IMR-90 (cell line): ENCODE measurements at regions not wholly inside any gene's neighbourhood (a gene's known extent, or its start where the extent isn't known, plus 50 kb on each side); places are given as distances from the start of the nearest gene placed in this dataset.

ENCODE experiments used
- ATAC-seq: fragments of 200-7000 bp; cut with Tn5 transposase; 2 replicates; pipeline ENCODE4 v1.9.1; 2020; ENCODE audit warnings: low read depth, mild to moderate bottlenecking, moderate library complexity
- BruUV-seq: library from RNA; stranded (reverse); fragments of 400-500 nt; replicated peaks from 2 replicates; lab custom pipeline; 2021; lab: Mats Ljungman, UMichigan
- CTCF ChIA-PET: fragments of 300-600 bp; formaldehyde crosslinking; extraction: SDS; loops from one replicate; lab custom pipeline; 2021; ENCODE audit warnings: antibody characterized with exemption; lab: Yijun Ruan, JAX
- POLR2A ChIA-PET: fragments of 300-600 bp; sonication (Branson Sonifier 250); formaldehyde crosslinking; loops from one replicate; lab custom pipeline; 2022; ENCODE audit warnings: antibody characterized with exemption; ENCODE audit not compliant: unreplicated experiment; lab: Charles Lee
- DNase-seq: peaks from one replicate; pipeline ENCODE4 v3.0.0; 2013
- H2AFZ ChIP-seq: replicated peaks from 2 replicates; pipeline ENCODE3; 2013; ENCODE audit warnings: low read length, mild to moderate bottlenecking; ENCODE audit not compliant: poor library complexity
- H2AK5ac ChIP-seq: 2 replicates; pipeline ENCODE4 v1.6.1; 2013; ENCODE audit warnings: low read depth, low read length, inconsistent platforms
- H2AK9ac ChIP-seq: replicated peaks from 2 replicates; pipeline ENCODE3; 2013; ENCODE audit warnings: mild to moderate bottlenecking, low read depth, low read length, moderate library complexity; ENCODE audit not compliant: poor library complexity
- H2BK120ac ChIP-seq: 2 replicates; pipeline ENCODE4 v1.6.1; 2013; ENCODE audit warnings: low read depth, low read length, inconsistent platforms
- H2BK15ac ChIP-seq: 3 replicates; pipeline ENCODE4 v1.6.1; 2013; ENCODE audit warnings: low read depth, low read length, inconsistent platforms
- H2BK20ac ChIP-seq: 2 replicates; pipeline ENCODE4 v1.6.1; 2013; ENCODE audit warnings: low read depth, mild to moderate bottlenecking, inconsistent platforms, low read length, moderate library complexity
- H2BK5ac ChIP-seq: 2 replicates; pipeline ENCODE4 v1.6.1; 2013; ENCODE audit warnings: mild to moderate bottlenecking, low read depth, low read length, inconsistent platforms; ENCODE audit not compliant: poor library complexity, severe bottlenecking
- H3K14ac ChIP-seq: replicated peaks from 2 replicates; pipeline ENCODE4 v1.6.1; 2013; ENCODE audit warnings: low read depth, low read length, inconsistent platforms
- H3K18ac ChIP-seq: 2 replicates; pipeline ENCODE4 v1.6.1; 2013; ENCODE audit warnings: low read depth, low read length, control low read depth
- H3K23ac ChIP-seq: 2 replicates; pipeline ENCODE4 v1.6.1; 2013; ENCODE audit warnings: low read depth, low read length, inconsistent platforms
- H3K27ac ChIP-seq: 2 replicates; pipeline ENCODE4 v1.5.1; 2013; ENCODE audit warnings: mild to moderate bottlenecking, control low read depth, low read length; ENCODE audit not compliant: insufficient read depth
- H3K27me3 ChIP-seq: 2 replicates; pipeline ENCODE4 v1.6.1; 2013; ENCODE audit warnings: low read length; ENCODE audit not compliant: control insufficient read depth, insufficient read depth
- H3K36me3 ChIP-seq: 2 replicates; pipeline ENCODE4 v1.6.1; 2013; ENCODE audit warnings: low read length, mixed read lengths; ENCODE audit not compliant: control insufficient read depth, insufficient read depth
- H3K4ac ChIP-seq: 2 replicates; pipeline ENCODE4 v1.6.1; 2013; ENCODE audit warnings: low read depth, low read length, inconsistent platforms
- H3K4me1 ChIP-seq: 2 replicates; pipeline ENCODE4 v1.6.1; 2013; ENCODE audit warnings: low read length, mixed read lengths; ENCODE audit not compliant: control insufficient read depth, insufficient read depth
- H3K4me2 ChIP-seq: 2 replicates; pipeline ENCODE4 v1.6.1; 2013; ENCODE audit warnings: low read depth, mild to moderate bottlenecking, control low read depth, low read length, moderate library complexity
- H3K4me3 ChIP-seq: 2 replicates; pipeline ENCODE4 v1.5.1; 2013; ENCODE audit warnings: low read depth, mild to moderate bottlenecking, control low read depth, low read length, moderate library complexity; ENCODE audit not compliant: insufficient read depth
- H3K56ac ChIP-seq: 2 replicates; pipeline ENCODE4 v1.6.1; 2013; ENCODE audit warnings: low read length, inconsistent platforms; ENCODE audit not compliant: insufficient read depth; ENCODE audit errors: extremely low read depth
- H3K79me1 ChIP-seq, 2 experiments: 2 replicates each; pipeline ENCODE4 v1.6.1; 2013; ENCODE audit warnings: low read length in 2 of 2, inconsistent platforms in 1 of 2, low read depth in 1 of 2
- H3K9ac ChIP-seq: 2 replicates; pipeline ENCODE4 v1.6.1; 2013; ENCODE audit warnings: low read depth, low read length, control low read depth
- H3K9me1 ChIP-seq: 2 replicates; pipeline ENCODE4 v1.6.1; 2013; ENCODE audit warnings: low read length, inconsistent platforms; ENCODE audit not compliant: insufficient read depth
- H3K9me3 ChIP-seq: 2 replicates; pipeline ENCODE4 v1.6.1; 2013; ENCODE audit warnings: low read length; ENCODE audit not compliant: control insufficient read depth, insufficient read depth
- H4K20me1 ChIP-seq: 2 replicates; pipeline ENCODE4 v1.6.1; 2013; ENCODE audit warnings: low read length, inconsistent platforms; ENCODE audit not compliant: insufficient read depth
- H4K5ac ChIP-seq: 2 replicates; pipeline ENCODE4 v1.6.1; 2013; ENCODE audit warnings: mild to moderate bottlenecking, low read depth, low read length, control low read depth
- H4K8ac ChIP-seq, 2 experiments: 2 replicates each; pipeline ENCODE4 v1.6.1; 2013; ENCODE audit warnings: low read depth in 2 of 2, low read length in 2 of 2, control low read depth in 1 of 2, inconsistent platforms in 1 of 2
- H4K91ac ChIP-seq: 2 replicates; pipeline ENCODE4 v1.6.1; 2013; ENCODE audit warnings: low read depth, low read length, inconsistent platforms; ENCODE audit not compliant: insufficient read depth
- BHLHE40 ChIP-seq: fragments of 150-350 bp; IDR thresholded peaks from 2 replicates; pipeline ENCODE4 v1.6.1; 2016; ENCODE audit warnings: mild to moderate bottlenecking, low read depth, low read length
- MXI1 ChIP-seq: IDR thresholded peaks from 2 replicates; pipeline ENCODE4 v1.6.1; 2012; ENCODE audit warnings: low read depth, mild to moderate bottlenecking, low read length, moderate library complexity, borderline replicate concordance
- RCOR1 ChIP-seq: IDR thresholded peaks from 2 replicates; pipeline ENCODE4 v1.6.1; 2012; ENCODE audit warnings: mild to moderate bottlenecking, low read length, improper control_type of control experiment; ENCODE audit not compliant: insufficient replicate concordance
- WGBS, 2 experiments: methylation state at CpG; one replicate each; pipeline versions ENCODE4 v1.1.5 to v1.1.7; 2013; ENCODE audit warnings: missing lambda C conversion rate in 2 of 2; ENCODE audit not compliant: insufficient read length in 1 of 2; ENCODE audit errors: extremely low coverage in 2 of 2; 5-methylcytosine and 5-hydroxymethylcytosine counted together
- dilution Hi-C: fragments of 300-500 bp; cut with HindIII; formaldehyde crosslinking; loops from one replicate; pipeline ENCODE4 v1.14.3; 2018; ENCODE audit warnings: low sequenced_read_pairs; ENCODE audit not compliant: unreplicated experiment
- in situ Hi-C: fragments of 300-500 bp; cut with MboI; formaldehyde crosslinking; loops from 3 replicates; pipeline ENCODE4 v1.14.3; 2019; ENCODE audit warnings: low sequenced_read_pairs, inconsistent platforms, mixed read lengths
- intact Hi-C: fragments of 100-400 bp; cut with micrococcal nuclease; formaldehyde crosslinking; loops from 2 replicates; pipeline ENCODE4 v1.10.0; 2022

DNA sequence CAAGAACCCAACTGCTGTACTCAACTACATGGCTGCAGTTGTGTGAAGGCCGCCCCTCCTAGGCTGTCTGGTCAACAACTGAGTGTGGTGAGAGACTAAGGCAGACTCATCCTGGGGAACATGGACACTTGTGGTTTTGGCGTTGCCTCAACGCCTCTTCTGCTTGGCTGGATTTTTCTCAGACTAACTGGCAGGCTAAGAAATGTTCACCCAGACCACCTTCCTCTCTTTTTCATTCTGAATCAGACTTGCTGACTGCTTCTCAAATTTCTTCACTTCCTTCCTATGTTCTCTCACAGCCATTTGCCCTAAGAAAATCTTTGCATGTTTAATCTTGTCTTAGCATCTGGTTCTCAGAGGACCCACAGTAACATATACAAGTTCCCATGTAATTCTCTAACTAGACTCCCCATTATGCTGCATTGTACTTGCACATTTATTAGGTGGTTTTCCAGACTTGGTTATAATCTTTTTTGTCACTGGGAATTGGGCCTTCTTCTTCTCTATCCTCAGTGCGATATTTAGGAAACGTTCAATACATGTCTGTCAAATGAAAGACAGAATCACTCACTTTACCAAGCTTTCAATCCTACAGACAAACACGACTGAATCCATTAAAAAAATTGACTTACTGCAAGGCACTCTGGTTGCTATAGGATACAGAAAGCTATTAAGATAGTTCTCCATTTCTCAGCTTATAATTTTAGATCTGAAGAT lies 327.6 kb downstream of the CCER1 start:
- no peak overlapping the region for H2BK120ac ChIP-seq
- H2AFZ ChIP-seq = no peak overlapping the region
- H3K23ac ChIP-seq = no peak overlapping the region
- no peaks in the 10 kb centered on the region for H3K79me1 ChIP-seq
- no peak overlapping the region for H2AK9ac ChIP-seq
- BruUV-seq = no TSS peak
- no peak overlapping the region for H3K4ac ChIP-seq
- H4K20me1 ChIP-seq = no peaks in the 10 kb centered on the region
- H2AK5ac ChIP-seq = 0 out of 2 replicates have a peak overlapping the region, but pooled peaks have one; percentile 8
- H3K9me1 ChIP-seq = no peaks in the 10 kb centered on the region
- H3K4me1 ChIP-seq = peaks cover 4% of the 10 kb centered on the region
- intact Hi-C loops = loop anchor here (10.0 kb wide), 1 partner anchor 923 kb away; the partner anchor contains the start of gene ATP2B1
- TF ChIP-seq RCOR1 (no peak), MXI1 (no peak), BHLHE40 (no peak)
- 0 out of 2 replicates have a peak overlapping the region, but pooled peaks have one; percentile 6 for H4K91ac ChIP-seq
- dilution Hi-C loops = no loop called here
- H2BK15ac ChIP-seq = peak overlapping the region; percentile 54; the same call in 1 of the 3 replicates
- H3K4me2 ChIP-seq = no peak overlapping the region
- DNase-seq (peak; percentile 48), ATAC-seq (no peak)
- no peak overlapping the region for H2BK20ac ChIP-seq
- no peak overlapping the region for H3K56ac ChIP-seq
- no peaks in the 10 kb centered on the region for H3K36me3 ChIP-seq
- ChIA-PET POLR2A (no interaction called here), CTCF (no interaction called here)
- H4K5ac ChIP-seq = no peak overlapping the region
- 90% methylated on average over 2 of the region's 6 CpGs; no CpG with 5 or more reads in 1 of the 2 experiments for WGBS, 2 experiments
- 0 out of 4 replicates have a peak overlapping the region, but pooled peaks of 1 of the 2 experiments have one; percentile 5 for H4K8ac ChIP-seq
- H3K27ac ChIP-seq = no peak overlapping the region
- in situ Hi-C loops = no loop called here
- no peaks in the 10 kb centered on the region for H3K9me3 ChIP-seq
- H3K9ac ChIP-seq = no peak overlapping the region
- H3K27me3 ChIP-seq = no peaks in the 10 kb centered on the region
- no peak overlapping the region for H3K14ac ChIP-seq
- no peak overlapping the region for H3K4me3 ChIP-seq
- H3K18ac ChIP-seq = no peak overlapping the region
- no peak overlapping the region for H2BK5ac ChIP-seq
